ENCODE measurements at regions not wholly inside any gene's neighbourhood (a gene's known extent, or its start where the extent isn't known, plus 50 kb on each side); places are given as distances from the start of the nearest gene placed in this dataset.

DNA sequence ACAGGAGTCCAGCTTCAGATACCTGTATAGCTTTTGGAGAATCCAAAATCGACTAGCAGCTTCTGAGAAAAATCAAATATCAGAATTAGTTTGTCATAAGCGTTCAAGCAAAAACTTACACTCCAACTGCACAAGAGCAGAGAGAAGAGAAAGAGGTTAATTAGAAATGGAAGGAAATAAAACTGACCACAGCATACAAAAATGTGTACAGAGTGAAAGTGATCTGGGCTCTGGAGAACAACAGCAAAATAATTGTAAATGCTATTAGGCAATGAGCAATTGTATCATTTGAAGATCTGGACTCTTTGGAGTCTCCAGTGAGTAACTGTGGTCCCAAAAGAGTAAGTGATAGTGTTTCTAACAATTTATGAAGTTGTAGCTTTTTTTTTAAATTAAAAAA lies 867.3 kb downstream of the TRIB2 start:
- Histone ChIP-seq H3K9me3 (ENCODE audit: insufficient read depth in 2 of 2, low read depth in 1 of 2, low read length in 1 of 2) (no peaks in the 10 kb centered on the region), H3K23ac (ENCODE audit: insufficient read length) (no peak overlapping the region), H2BK5ac (ENCODE audit: low read depth, low read length) (no peak overlapping the region), H3K4ac (replicated peaks; ENCODE audit: insufficient read length, low read depth, low read length) (no peak overlapping the region), H3K14ac (ENCODE audit: insufficient read length) (no peak overlapping the region), H4K5ac (ENCODE audit: insufficient read length, low read depth, low read length) (no peak overlapping the region), H4K91ac (replicated peaks; ENCODE audit: insufficient read length, low read length) (no peak overlapping the region), H3K9ac (replicated peaks in 1 of 4; ENCODE audit: extremely low read depth in 1 of 4, low read depth in 3 of 4, low read length in 3 of 4) (no peak overlapping the region), H2BK120ac (replicated peaks; ENCODE audit: low read depth, low read length) (no peak overlapping the region), H3K56ac (replicated peaks; ENCODE audit: insufficient read length, low read depth, low read length) (no peak overlapping the region), H2BK15ac (ENCODE audit: low read length) (no peak overlapping the region), H4K20me1 (replicated peaks in 1 of 2; ENCODE audit: control insufficient read depth in 1 of 2, insufficient read depth in 2 of 2, low read length in 2 of 2) (no peaks in the 10 kb centered on the region), H4K8ac (ENCODE audit: extremely low read depth, insufficient read depth, low read length) (no peak overlapping the region), H3K23me2 (ENCODE audit: low read depth, low read length) (no peaks in the 10 kb centered on the region), H3K79me1 (ENCODE audit: low read depth, low read length) (no peaks in the 10 kb centered on the region), H3K4me2 (ENCODE audit: insufficient read depth in 1 of 2, low read depth in 2 of 2, low read length in 2 of 2) (no peak overlapping the region), H3K18ac (ENCODE audit: extremely low read depth, low read length) (no peak overlapping the region), H3K4me1 (replicated peaks in 1 of 4; ENCODE audit: control insufficient read depth in 3 of 4, insufficient read depth in 4 of 4, low read length in 3 of 4) (no peaks in the 10 kb centered on the region), H2AK5ac (ENCODE audit: low read depth, low read length) (no peak overlapping the region), H3K79me2 (ENCODE audit: control insufficient read depth in 1 of 2, insufficient read depth in 2 of 2, low read length in 2 of 2) (no peaks in the 10 kb centered on the region), H3K36me3 (ENCODE audit: control insufficient read depth in 2 of 4, insufficient read depth in 4 of 4, low read length in 3 of 4) (no peaks in the 10 kb centered on the region), H3K4me3 (ENCODE audit: extremely low read depth in 1 of 4, insufficient read depth in 2 of 4, low read depth in 3 of 4, low read length in 4 of 4) (no peak overlapping the region), H3K27me3 (replicated peaks in 1 of 4; ENCODE audit: control insufficient read depth in 3 of 4, extremely low read depth in 1 of 4, insufficient read depth in 3 of 4, low read length in 3 of 4) (no peaks in the 10 kb centered on the region), H2AFZ (ENCODE audit: low read length) (no peak overlapping the region), H2BK20ac (ENCODE audit: low read length) (no peak overlapping the region), H2BK12ac (ENCODE audit: low read depth, low read length) (no peak overlapping the region), H3K27ac (ENCODE audit: low read depth, low read length) (no peak overlapping the region)
- FAIRE-seq, result no peak
- CTCF ChIA-PET (ENCODE audit: partially characterized antibody), result interaction anchor here (0.6 kb wide), 1 partner anchor 337 kb away, joined by 3 read pairs; no protein-coding TSS in a partner anchor
- POLR2A ChIA-PET (ENCODE audit: partially characterized antibody), result no interaction called here
- DNase-seq (ENCODE audit: low read depth in 1 of 2, low spot score in 2 of 2), result no peak
- WGBS, 2 experiments (ENCODE audit: extremely low coverage in 1 of 2, insufficient coverage in 1 of 2, insufficient read length in 1 of 2, insufficient replicate concordance in 2 of 2, low coverage in 1 of 2, low lambda C conversion rate in 2 of 2, missing lambda C conversion rate in 1 of 2), result 60% methylated on average over 2 of the region's 2 CpGs; no CpG with 5 or more reads in 1 of the 2 experiments
- TF ChIP-seq YY1 (IDR thresholded peaks at IDR 0.05; ENCODE audit: low read depth, low read length), result no peak

Measured in H1 (cell line).